Peyer's patch (tissue), 4 donors: ENCODE measurements at regions not wholly inside any gene's neighbourhood (a gene's known extent, or its start where the extent isn't known, plus 50 kb on each side); places are given as distances from the start of the nearest gene placed in this dataset.

Source experiments
- POLR2A ChIP-seq, 2 donors: fragments of 450-650 bp; IDR thresholded peaks; one replicate each; pipeline ENCODE4 v1.5.1; 2017; ENCODE audit warnings: antibody characterized with exemption in 2 of 2, mild to moderate bottlenecking in 2 of 2, moderate library complexity in 2 of 2
- TF ChIP-seq, protein P1 (sequence below), 6 experiments: fragments of 450-650 bp in 4 of 6; fragments of 200-600 bp in 2 of 6; sonication (generic) in 1 of 6; IDR thresholded peaks; one replicate each; pipeline ENCODE4 v1.5.1; 2017 to 2019; ENCODE audit warnings: antibody characterized with exemption in 6 of 6, mild to moderate bottlenecking in 3 of 6, moderate library complexity in 1 of 6

DNA sequence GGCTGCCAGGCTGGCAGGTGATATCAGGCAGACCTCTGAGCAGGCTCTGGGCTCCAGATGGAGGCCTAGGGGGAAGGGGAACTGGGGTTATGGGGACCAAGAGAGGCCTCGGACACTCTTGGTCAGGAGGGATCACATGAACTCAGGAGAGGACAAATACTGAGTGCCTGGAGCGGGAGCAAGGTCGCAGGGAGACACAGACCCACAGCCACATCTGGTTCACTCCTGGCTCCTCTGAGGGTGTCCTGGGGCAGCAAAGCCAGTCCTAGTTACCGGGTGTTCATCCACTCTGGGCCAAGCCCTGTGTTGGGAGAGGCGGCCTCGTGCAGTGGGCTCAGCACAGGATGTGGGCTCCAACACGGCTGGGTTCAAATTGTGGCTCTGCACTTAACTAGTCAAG is 239.0 kb downstream of the PTPRU start:
- TF ChIP-seq, protein P1, sequence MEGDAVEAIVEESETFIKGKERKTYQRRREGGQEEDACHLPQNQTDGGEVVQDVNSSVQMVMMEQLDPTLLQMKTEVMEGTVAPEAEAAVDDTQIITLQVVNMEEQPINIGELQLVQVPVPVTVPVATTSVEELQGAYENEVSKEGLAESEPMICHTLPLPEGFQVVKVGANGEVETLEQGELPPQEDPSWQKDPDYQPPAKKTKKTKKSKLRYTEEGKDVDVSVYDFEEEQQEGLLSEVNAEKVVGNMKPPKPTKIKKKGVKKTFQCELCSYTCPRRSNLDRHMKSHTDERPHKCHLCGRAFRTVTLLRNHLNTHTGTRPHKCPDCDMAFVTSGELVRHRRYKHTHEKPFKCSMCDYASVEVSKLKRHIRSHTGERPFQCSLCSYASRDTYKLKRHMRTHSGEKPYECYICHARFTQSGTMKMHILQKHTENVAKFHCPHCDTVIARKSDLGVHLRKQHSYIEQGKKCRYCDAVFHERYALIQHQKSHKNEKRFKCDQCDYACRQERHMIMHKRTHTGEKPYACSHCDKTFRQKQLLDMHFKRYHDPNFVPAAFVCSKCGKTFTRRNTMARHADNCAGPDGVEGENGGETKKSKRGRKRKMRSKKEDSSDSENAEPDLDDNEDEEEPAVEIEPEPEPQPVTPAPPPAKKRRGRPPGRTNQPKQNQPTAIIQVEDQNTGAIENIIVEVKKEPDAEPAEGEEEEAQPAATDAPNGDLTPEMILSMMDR (IDR thresholded peaks at IDR 0.05): no peak
- TF ChIP-seq POLR2A (IDR thresholded peaks at IDR 0.05): no peak
